Stimulated activated naive B cell treated with anti-CD40 and anti-IgM and Interleukin-4, amounts not matched to agents 10 μg/mL and 1 μg/mL and 100 μg/mL, for 72 hours (primary cell): ENCODE measurements at regions not wholly inside any gene's neighbourhood (a gene's known extent, or its start where the extent isn't known, plus 50 kb on each side); places are given as distances from the start of the nearest gene placed in this dataset.

Source experiments
- ATAC-seq, 2 donors: fragments of 150-1000 bp; cut with Tn5 transposase; replicated peaks; 2 replicates each; pipeline ENCODE4 v1.10.0; 2021; ENCODE audit warnings: moderate library complexity in 1 of 2
- DNase-seq: peaks from one replicate; pipeline ENCODE4 v3.0.0; 2021
- H3K27ac Mint-ChIP-seq: one replicate; pipeline ENCODE4 v1.8.0; 2022; ENCODE audit warnings: mild to moderate bottlenecking, mixed read lengths
- H3K27me3 Mint-ChIP-seq, 2 donors: one replicate each; pipeline ENCODE4 v1.8.0; 2022; ENCODE audit warnings: mixed read lengths in 2 of 2
- H3K36me3 Mint-ChIP-seq, 2 donors: one replicate each; pipeline ENCODE4 v1.8.0; 2022; ENCODE audit warnings: mixed read lengths in 2 of 2, mild to moderate bottlenecking in 1 of 2
- H3K4me1 Mint-ChIP-seq, 2 donors: one replicate each; pipeline ENCODE4 v1.8.0; 2022; ENCODE audit warnings: mixed read lengths in 2 of 2, mild to moderate bottlenecking in 1 of 2
- H3K4me3 Mint-ChIP-seq, 2 donors: one replicate each; pipeline ENCODE4 v1.8.0; 2022; ENCODE audit warnings: mild to moderate bottlenecking in 2 of 2, mixed read lengths in 2 of 2, moderate library complexity in 1 of 2
- H3K9me3 Mint-ChIP-seq, 2 donors: one replicate each; pipeline ENCODE4 v1.8.0; 2022; ENCODE audit warnings: mixed read lengths in 2 of 2, mild to moderate bottlenecking in 1 of 2

GRCh38 chr11:15483205-15483604, 368.5 kb downstream of the INSC start:
- H3K9me3 Mint-ChIP-seq = peaks cover 8 to 13% of the 10 kb centered on the region in 2 donors
- peaks cover 0 to 7% of the 10 kb centered on the region in 2 donors for H3K27me3 Mint-ChIP-seq
- no peak overlapping the region for H3K4me3 Mint-ChIP-seq
- H3K4me1 Mint-ChIP-seq = peaks cover 2 to 8% of the 10 kb centered on the region in 2 donors
- DNase-seq (no peak), ATAC-seq (peak; percentile 80 to 88)
- H3K27ac Mint-ChIP-seq = no peak overlapping the region
- H3K36me3 Mint-ChIP-seq = no peaks in the 10 kb centered on the region

- Mint-ChIP-seq H3K4me1 (peaks cover 2 to 8% of the 10 kb centered on the region in 2 donors), H3K4me3 (no peak overlapping the region), H3K9me3 (peaks cover 8 to 13% of the 10 kb centered on the region in 2 donors), H3K27me3 (peaks cover 0 to 7% of the 10 kb centered on the region in 2 donors), H3K27ac (no peak overlapping the region), H3K36me3 (no peaks in the 10 kb centered on the region)
- DNase-seq (no peak), ATAC-seq (no peak)
Measured at GRCh38 chr11:15484398-15484797, 369.7 kb downstream of the INSC start.

GRCh38 chr11:15485432-15485831, 370.7 kb downstream of the INSC start:
- Mint-ChIP-seq H3K9me3 (peaks cover 9 to 13% of the 10 kb centered on the region in 2 donors), H3K27ac (no peak overlapping the region), H3K4me1 (peaks cover 2 to 8% of the 10 kb centered on the region in 2 donors), H3K36me3 (no peaks in the 10 kb centered on the region), H3K27me3 (peaks cover 0 to 7% of the 10 kb centered on the region in 2 donors), H3K4me3 (no peak overlapping the region)
- DNase-seq (no peak), ATAC-seq (no peak)

- no peaks in the 10 kb centered on the region for H3K36me3 Mint-ChIP-seq
- H3K27me3 Mint-ChIP-seq = no peaks in the 10 kb centered on the region
- no peak for DNase-seq
- peaks cover 5% of the 10 kb centered on the region in 2 donors for H3K9me3 Mint-ChIP-seq
- H3K4me3 Mint-ChIP-seq = no peak overlapping the region
- no peak overlapping the region for H3K27ac Mint-ChIP-seq
- no peak for ATAC-seq
- H3K4me1 Mint-ChIP-seq = no peaks in the 10 kb centered on the region
Measured at GRCh38 chr11:15489281-15489680, 374.6 kb downstream of the INSC start.

DNA sequence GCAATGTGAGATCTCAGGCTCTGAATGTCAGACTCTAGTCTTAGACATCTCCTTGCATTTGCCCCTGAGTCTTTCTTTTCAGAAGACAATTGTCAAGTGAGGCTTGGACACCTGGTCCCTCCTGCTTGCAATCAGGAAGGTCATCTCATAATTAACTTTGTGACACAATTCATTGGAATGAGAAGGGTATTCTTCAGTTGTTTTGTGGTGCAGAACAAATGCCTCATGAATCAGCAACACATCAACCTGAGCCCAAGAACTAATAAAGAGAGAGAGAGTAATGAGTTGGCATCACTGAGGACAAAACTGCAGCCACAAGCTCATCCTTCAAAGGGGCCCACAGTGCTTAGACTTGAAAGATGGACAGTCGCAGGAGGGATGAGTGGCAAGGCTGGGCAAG, 375.8 kb downstream of the INSC start:
- H3K36me3 Mint-ChIP-seq = no peaks in the 10 kb centered on the region
- no peaks in the 10 kb centered on the region for H3K4me1 Mint-ChIP-seq
- H3K27me3 Mint-ChIP-seq = no peaks in the 10 kb centered on the region
- ATAC-seq (no peak), DNase-seq (no peak)
- H3K9me3 Mint-ChIP-seq = peaks cover 1 to 5% of the 10 kb centered on the region in 2 donors
- no peak overlapping the region for H3K4me3 Mint-ChIP-seq
- H3K27ac Mint-ChIP-seq = no peak overlapping the region

DNA sequence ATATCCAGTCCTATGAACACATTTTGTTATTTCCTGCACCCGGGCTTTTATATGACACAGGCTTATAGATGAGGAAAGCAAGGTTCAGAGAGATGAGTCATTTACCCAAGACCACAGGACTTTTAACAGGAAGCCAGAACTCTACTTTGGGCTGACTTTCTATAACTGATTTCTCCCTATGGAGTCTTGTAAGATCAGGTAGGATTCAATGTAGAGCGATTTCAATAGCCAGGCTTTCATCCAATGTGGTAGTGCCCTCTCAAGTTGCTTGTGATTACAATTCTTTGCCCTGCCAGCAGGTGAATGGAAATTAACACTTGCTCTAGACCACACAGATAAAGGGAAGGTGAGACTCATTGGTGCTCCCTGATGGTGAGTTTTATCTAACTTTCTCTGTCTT, 378.3 kb downstream of the INSC start:
- Mint-ChIP-seq H3K27ac (no peak overlapping the region), H3K4me3 (no peak overlapping the region), H3K4me1 (no peaks in the 10 kb centered on the region), H3K36me3 (no peaks in the 10 kb centered on the region), H3K27me3 (no peaks in the 10 kb centered on the region), H3K9me3 (peaks cover 1 to 5% of the 10 kb centered on the region in 2 donors)
- no peak for ATAC-seq
- no peak for DNase-seq

DNA sequence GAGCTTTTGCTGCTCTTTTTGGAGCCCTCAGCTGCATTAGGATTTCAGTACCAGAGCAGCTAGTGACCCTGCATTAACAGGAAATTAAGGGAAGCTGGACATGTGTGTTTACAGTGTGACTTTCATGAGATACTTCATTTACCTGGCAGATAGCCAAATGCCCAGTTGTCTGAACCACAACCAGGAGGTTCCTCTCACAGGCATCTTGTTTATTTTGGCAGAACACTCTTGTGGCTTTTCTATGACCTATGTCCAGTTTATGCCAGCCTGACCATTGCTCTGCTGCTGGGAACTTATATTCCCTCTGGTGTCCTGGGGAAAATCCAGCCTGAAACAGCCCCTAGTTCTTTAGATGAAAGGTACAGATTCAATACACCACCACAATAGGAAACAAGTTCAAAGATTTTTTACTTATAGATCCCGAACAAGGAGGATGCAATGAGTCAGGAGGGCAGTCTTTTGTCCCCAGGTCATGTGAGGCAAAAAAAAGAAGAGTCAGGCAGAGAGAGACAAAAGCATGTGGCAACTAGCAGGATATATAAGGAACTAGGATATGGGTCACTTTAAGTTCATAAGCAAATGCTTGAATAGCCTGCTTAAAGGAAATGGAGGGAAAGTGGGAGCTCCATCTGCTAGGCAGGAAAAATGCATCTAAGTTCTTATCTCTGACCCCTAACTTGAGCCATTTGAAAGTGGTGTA, 379.3 kb downstream of the INSC start:
- ATAC-seq (no peak), DNase-seq (no peak)
- H3K36me3 Mint-ChIP-seq = no peaks in the 10 kb centered on the region
- no peaks in the 10 kb centered on the region for H3K4me1 Mint-ChIP-seq
- H3K27me3 Mint-ChIP-seq = no peaks in the 10 kb centered on the region
- H3K27ac Mint-ChIP-seq = no peak overlapping the region
- peaks cover 1 to 5% of the 10 kb centered on the region in 2 donors for H3K9me3 Mint-ChIP-seq
- H3K4me3 Mint-ChIP-seq = no peak overlapping the region

DNA sequence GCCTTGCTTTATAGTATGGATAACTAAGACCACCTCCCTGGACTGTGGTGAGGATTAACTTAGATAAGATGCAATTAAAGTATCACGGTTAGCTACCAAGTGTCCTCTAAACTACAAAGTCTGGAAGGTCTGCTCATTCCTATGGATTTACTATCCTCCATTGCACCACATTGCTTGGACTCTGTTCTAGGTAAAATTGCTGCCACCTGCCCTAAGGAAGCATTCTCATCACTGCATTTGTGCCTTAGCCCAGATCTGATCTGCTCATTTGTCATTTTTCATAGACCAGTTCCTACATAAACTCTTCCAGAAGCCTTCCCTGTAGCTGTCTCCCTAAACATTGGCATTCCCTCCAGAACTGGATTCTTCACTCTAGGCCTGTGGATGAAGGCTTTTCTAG, 380.0 kb downstream of the INSC start:
- H3K27me3 Mint-ChIP-seq = no peaks in the 10 kb centered on the region

DNA sequence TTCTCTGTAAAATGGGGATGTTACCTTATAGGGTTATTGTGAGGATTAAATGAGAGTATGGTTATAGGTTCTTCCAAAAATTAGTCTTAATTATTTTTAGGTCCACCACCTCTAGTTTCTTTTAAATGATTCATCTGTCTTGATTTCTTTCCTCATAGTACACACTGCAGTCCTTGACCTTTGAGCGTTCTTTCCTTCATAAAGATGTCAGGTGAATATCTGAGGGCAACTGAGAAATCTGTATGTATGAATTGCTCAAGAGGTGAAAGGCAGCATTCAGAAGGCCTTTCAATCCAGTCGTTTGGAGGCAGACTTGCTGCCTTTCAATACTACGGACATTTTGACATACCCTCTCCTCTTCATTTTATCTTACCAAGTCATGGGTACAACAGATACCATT, 380.7 kb downstream of the INSC start:
- Mint-ChIP-seq H3K9me3 (peaks cover 1 to 4% of the 10 kb centered on the region in 2 donors), H3K4me1 (no peaks in the 10 kb centered on the region), H3K4me3 (no peak overlapping the region)

More for the DNA sequence above, 380.0 kb downstream of the INSC start:
- no peaks in the 10 kb centered on the region for H3K36me3 Mint-ChIP-seq
- no peak overlapping the region for H3K4me3 Mint-ChIP-seq
- H3K27ac Mint-ChIP-seq = no peak overlapping the region
- H3K9me3 Mint-ChIP-seq = peaks cover 1 to 5% of the 10 kb centered on the region in 2 donors
- DNase-seq (no peak), ATAC-seq (no peak)
- no peaks in the 10 kb centered on the region for H3K4me1 Mint-ChIP-seq

DNA sequence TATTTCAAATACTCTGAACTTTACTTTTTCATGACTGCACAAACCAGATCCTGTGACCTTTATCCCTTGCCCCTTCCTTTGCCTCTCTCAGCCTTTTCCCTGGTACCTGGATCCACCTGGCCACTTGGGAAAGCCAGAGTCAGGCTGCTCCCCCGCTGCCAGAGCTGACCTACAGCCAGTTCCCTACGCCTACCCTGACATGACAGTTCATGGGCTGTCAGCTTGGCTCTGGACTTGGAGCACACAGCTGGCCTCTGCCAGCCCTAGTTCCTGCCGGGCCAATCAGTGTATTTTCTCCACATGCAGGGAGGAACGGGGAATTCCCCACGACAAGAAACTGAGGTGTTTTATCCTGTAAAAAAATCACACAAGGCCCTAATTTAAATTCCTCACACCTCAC, 382.6 kb downstream of the INSC start:
- no peak for ATAC-seq
- Mint-ChIP-seq H3K36me3 (no peaks in the 10 kb centered on the region), H3K27ac (no peak overlapping the region), H3K4me3 (no peak overlapping the region), H3K4me1 (no peaks in the 10 kb centered on the region), H3K9me3 (no peaks in the 10 kb centered on the region), H3K27me3 (no peaks in the 10 kb centered on the region)
- DNase-seq = no peak

More for the DNA sequence above, 380.7 kb downstream of the INSC start:
- Mint-ChIP-seq H3K36me3 (no peaks in the 10 kb centered on the region), H3K27ac (no peak overlapping the region), H3K27me3 (no peaks in the 10 kb centered on the region)
- no peak for ATAC-seq
- DNase-seq = no peak

GRCh38 chr11:15499674-15500073, 385.0 kb downstream of the INSC start:
- Mint-ChIP-seq H3K4me3 (no peak overlapping the region), H3K9me3 (peaks cover 0 to 6% of the 10 kb centered on the region in 2 donors), H3K4me1 (no peaks in the 10 kb centered on the region), H3K27me3 (no peaks in the 10 kb centered on the region), H3K36me3 (no peaks in the 10 kb centered on the region), H3K27ac (no peak overlapping the region)
- no peak for ATAC-seq
- no peak for DNase-seq

- no peaks in the 10 kb centered on the region for H3K27me3 Mint-ChIP-seq
- ATAC-seq (no peak), DNase-seq (no peak)
- H3K27ac Mint-ChIP-seq = no peak overlapping the region
- H3K9me3 Mint-ChIP-seq = peaks cover 0 to 6% of the 10 kb centered on the region in 2 donors
- H3K4me1 Mint-ChIP-seq = no peaks in the 10 kb centered on the region
- no peak overlapping the region for H3K4me3 Mint-ChIP-seq
- H3K36me3 Mint-ChIP-seq = no peaks in the 10 kb centered on the region
Measured at GRCh38 chr11:15500643-15501042, 385.9 kb downstream of the INSC start.

GRCh38 chr11:15501566-15501965, 386.8 kb downstream of the INSC start:
- Mint-ChIP-seq H3K9me3 (peaks cover 0 to 6% of the 10 kb centered on the region in 2 donors), H3K27me3 (no peaks in the 10 kb centered on the region), H3K4me3 (no peak overlapping the region), H3K36me3 (no peaks in the 10 kb centered on the region), H3K4me1 (no peaks in the 10 kb centered on the region), H3K27ac (no peak overlapping the region)
- ATAC-seq (no peak), DNase-seq (no peak)

DNA sequence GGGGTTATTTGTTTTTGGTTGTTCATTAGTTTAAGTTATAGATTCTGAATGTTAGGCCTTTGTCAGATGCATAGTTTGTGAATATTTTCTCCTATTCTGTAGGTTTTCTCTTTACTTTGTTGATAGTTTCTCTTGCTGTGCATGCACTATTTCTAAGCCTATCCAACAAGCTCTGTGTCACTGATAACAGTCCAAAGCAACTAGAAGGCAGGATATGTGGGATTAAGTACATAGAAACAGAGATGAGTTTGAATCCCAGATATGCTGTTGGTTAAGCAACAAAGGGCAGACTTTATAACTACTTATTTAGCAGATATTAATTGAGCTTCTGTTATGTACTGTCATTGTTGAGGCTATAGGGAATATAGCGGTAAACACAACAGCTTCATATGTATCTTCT, 390.4 kb downstream of the INSC start:
- H3K4me3 Mint-ChIP-seq = no peak overlapping the region
- ATAC-seq = no peak
- no peaks in the 10 kb centered on the region for H3K4me1 Mint-ChIP-seq
- peaks cover 3 to 12% of the 10 kb centered on the region in 2 donors for H3K9me3 Mint-ChIP-seq
- DNase-seq = no peak
- no peaks in the 10 kb centered on the region for H3K36me3 Mint-ChIP-seq
- no peaks in the 10 kb centered on the region for H3K27me3 Mint-ChIP-seq
- H3K27ac Mint-ChIP-seq = no peak overlapping the region

DNA sequence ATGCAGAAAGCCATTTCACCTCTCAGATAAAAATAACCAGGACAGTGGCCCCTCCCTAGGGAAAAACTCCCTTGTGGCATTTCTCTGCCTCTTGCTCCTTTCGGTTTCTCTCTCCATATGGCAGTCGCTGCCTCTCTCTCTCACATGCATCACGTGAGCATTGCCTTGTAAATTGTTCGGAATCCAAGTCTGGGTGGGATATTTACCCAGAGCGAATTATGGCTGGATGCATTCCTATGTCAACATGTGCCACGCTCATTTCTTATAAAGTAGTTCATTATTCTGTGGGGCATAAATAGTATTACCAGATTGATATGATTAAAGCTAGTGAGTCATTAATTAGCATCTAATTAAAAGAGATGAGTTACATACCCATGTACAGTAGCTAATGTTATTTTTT, 392.9 kb downstream of the INSC start:
- Mint-ChIP-seq H3K9me3 (peaks cover 3 to 15% of the 10 kb centered on the region in 2 donors), H3K4me1 (no peaks in the 10 kb centered on the region), H3K27me3 (no peaks in the 10 kb centered on the region), H3K27ac (no peak overlapping the region), H3K4me3 (no peak overlapping the region), H3K36me3 (no peaks in the 10 kb centered on the region)
- no peak for ATAC-seq
- DNase-seq = no peak
